ENCODE measurements at regions not wholly inside any gene's neighbourhood (a gene's known extent, or its start where the extent isn't known, plus 50 kb on each side); places are given as distances from the start of the nearest gene placed in this dataset.

- no peaks in the 10 kb centered on the region for H3K4me1 Mint-ChIP-seq
- no peak overlapping the region for H3K4me3 Mint-ChIP-seq
- H3K27me3 Mint-ChIP-seq: no peaks in the 10 kb centered on the region
- CTCF ChIA-PET: no interaction called here
- DNase-seq (no peak), ATAC-seq (no peak)
- POLR2A ChIA-PET: no interaction called here
- H3K36me3 Mint-ChIP-seq (ENCODE audit: low read depth): no peaks in the 10 kb centered on the region
- H3K27ac Mint-ChIP-seq: no peak overlapping the region
- no peaks in the 10 kb centered on the region for H3K9me3 Mint-ChIP-seq (ENCODE audit: low read depth)
- intact Hi-C loops (cut with DNase I, micrococcal nuclease): no loop called here
Measured at GRCh38 chrX:97705936-97706335, 822.2 kb downstream of the RPA4 start.

GRCh38 chrX:97714072-97714471, 830.4 kb downstream of the RPA4 start:
- H3K36me3 Mint-ChIP-seq (ENCODE audit: low read depth): no peaks in the 10 kb centered on the region
- DNase-seq (no peak), ATAC-seq (no peak)
- H3K4me3 Mint-ChIP-seq: no peak overlapping the region
- no peaks in the 10 kb centered on the region for H3K9me3 Mint-ChIP-seq (ENCODE audit: low read depth)
- H3K27me3 Mint-ChIP-seq: no peaks in the 10 kb centered on the region
- H3K27ac Mint-ChIP-seq: no peak overlapping the region
- no peaks in the 10 kb centered on the region for H3K4me1 Mint-ChIP-seq
- intact Hi-C loops (cut with DNase I, micrococcal nuclease): no loop called here
- CTCF ChIA-PET: interaction anchor here (0.6 kb wide), 1 partner anchor 901 kb away, joined by 4 read pairs; no protein-coding TSS in a partner anchor
- POLR2A ChIA-PET: no interaction called here

GRCh38 chrX:97728215-97728614, 844.5 kb downstream of the RPA4 start:
- no peak for ATAC-seq
- H3K27me3 Mint-ChIP-seq: peaks cover 6% of the 10 kb centered on the region
- H3K4me1 Mint-ChIP-seq: no peaks in the 10 kb centered on the region
- POLR2A ChIA-PET: no interaction called here
- no peaks in the 10 kb centered on the region for H3K9me3 Mint-ChIP-seq (ENCODE audit: low read depth)
- CTCF ChIA-PET: no interaction called here
- intact Hi-C loops (cut with DNase I, micrococcal nuclease): no loop called here
- H3K4me3 Mint-ChIP-seq: no peak overlapping the region
- no peak for DNase-seq
- no peak overlapping the region for H3K27ac Mint-ChIP-seq
- no peaks in the 10 kb centered on the region for H3K36me3 Mint-ChIP-seq (ENCODE audit: low read depth)

GRCh38 chrX:97740044-97740443, 856.3 kb downstream of the RPA4 start:
- CTCF ChIA-PET: no interaction called here
- H3K9me3 Mint-ChIP-seq (ENCODE audit: low read depth): no peaks in the 10 kb centered on the region

DNA sequence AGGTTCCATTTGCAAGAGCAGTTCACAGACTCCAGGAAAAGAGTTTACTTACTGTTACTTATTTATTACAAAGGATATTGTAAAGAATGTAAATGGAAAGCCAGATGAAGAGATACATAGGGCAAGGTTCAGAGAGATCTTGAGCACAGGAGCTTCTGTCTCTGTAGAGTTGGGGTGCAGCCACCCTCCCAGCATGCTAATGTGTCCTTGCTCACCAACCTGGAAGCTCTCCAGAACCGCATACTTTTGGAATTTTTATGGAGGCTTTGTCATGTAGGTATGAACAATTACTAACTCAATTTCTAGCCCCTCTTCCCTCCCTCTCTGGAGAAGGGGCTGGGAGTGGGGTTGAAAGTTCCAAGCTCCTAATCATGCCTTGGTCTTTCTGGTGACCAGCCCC, 857.2 kb downstream of the RPA4 start:
- Mint-ChIP-seq H3K4me3 (no peak overlapping the region), H3K9me3 (ENCODE audit: low read depth) (no peaks in the 10 kb centered on the region), H3K27ac (no peak overlapping the region), H3K27me3 (peaks cover 2% of the 10 kb centered on the region), H3K36me3 (ENCODE audit: low read depth) (no peaks in the 10 kb centered on the region), H3K4me1 (no peaks in the 10 kb centered on the region)
- intact Hi-C loops (cut with DNase I, micrococcal nuclease): loop anchor here in 1 of 2 experiments (10.0 kb wide), 1 partner anchor 966 kb away; no protein-coding TSS in a partner anchor
- ChIA-PET POLR2A (no interaction called here), CTCF (no interaction called here)
- DNase-seq (no peak), ATAC-seq (no peak)

More at GRCh38 chrX:97740044-97740443, 856.3 kb downstream of the RPA4 start:
- Mint-ChIP-seq H3K27ac (no peak overlapping the region), H3K36me3 (ENCODE audit: low read depth) (no peaks in the 10 kb centered on the region), H3K27me3 (peaks cover 2% of the 10 kb centered on the region), H3K4me3 (no peak overlapping the region), H3K4me1 (no peaks in the 10 kb centered on the region)
- intact Hi-C loops (cut with DNase I, micrococcal nuclease): loop anchor here in 1 of 2 experiments (10.0 kb wide), 1 partner anchor 965 kb away; no protein-coding TSS in a partner anchor
- no peak for ATAC-seq
- POLR2A ChIA-PET: no interaction called here
- no peak for DNase-seq

DNA sequence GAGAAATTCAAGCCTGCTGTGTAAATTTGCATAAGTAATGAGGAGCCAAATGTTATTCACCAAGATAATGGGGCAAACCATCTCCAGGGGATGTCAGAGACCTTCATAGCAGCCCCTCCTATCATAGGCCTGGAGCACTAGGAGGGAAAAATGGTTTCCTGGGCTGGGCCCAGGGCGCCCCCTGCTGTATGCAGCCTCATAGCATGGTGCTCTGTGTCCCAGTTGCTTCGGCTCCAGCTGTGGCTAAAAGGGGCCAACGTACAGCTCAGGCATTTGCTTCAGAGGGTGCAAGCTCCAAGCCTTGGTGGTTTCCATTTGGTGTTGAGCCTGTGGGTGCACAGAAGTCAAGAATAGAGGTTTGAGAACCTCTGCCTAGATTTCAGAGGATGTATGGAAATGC, 859.3 kb downstream of the RPA4 start:
- no peaks in the 10 kb centered on the region for H3K4me1 Mint-ChIP-seq
- H3K4me3 Mint-ChIP-seq: no peak overlapping the region
- intact Hi-C loops (cut with DNase I, micrococcal nuclease): loop anchor here in 1 of 2 experiments (10.0 kb wide), 1 partner anchor 968 kb away; no protein-coding TSS in a partner anchor

GRCh38 chrX:97747346-97747745, 863.6 kb downstream of the RPA4 start:
- POLR2A ChIA-PET: no interaction called here
- no peak for ATAC-seq
- no peaks in the 10 kb centered on the region for H3K36me3 Mint-ChIP-seq (ENCODE audit: low read depth)
- H3K27ac Mint-ChIP-seq: no peak overlapping the region
- intact Hi-C loops (cut with DNase I, micrococcal nuclease): loop anchor here in 1 of 2 experiments (10.0 kb wide), 1 partner anchor 973 kb away; no protein-coding TSS in a partner anchor
- no peaks in the 10 kb centered on the region for H3K27me3 Mint-ChIP-seq
- CTCF ChIA-PET: no interaction called here
- DNase-seq: no peak
- no peak overlapping the region for H3K4me3 Mint-ChIP-seq
- H3K9me3 Mint-ChIP-seq (ENCODE audit: low read depth): no peaks in the 10 kb centered on the region
- no peaks in the 10 kb centered on the region for H3K4me1 Mint-ChIP-seq

More for the DNA sequence above, 859.3 kb downstream of the RPA4 start:
- ATAC-seq (no peak), DNase-seq (peak; percentile 48)
- ChIA-PET CTCF (no interaction called here), POLR2A (no interaction called here)
- Mint-ChIP-seq H3K27me3 (peaks cover 2% of the 10 kb centered on the region), H3K9me3 (ENCODE audit: low read depth) (no peaks in the 10 kb centered on the region), H3K27ac (no peak overlapping the region), H3K36me3 (ENCODE audit: low read depth) (no peaks in the 10 kb centered on the region)

GRCh38 chrX:97751016-97751415, 867.3 kb downstream of the RPA4 start:
- intact Hi-C loops (cut with DNase I, micrococcal nuclease): no loop called here

DNA sequence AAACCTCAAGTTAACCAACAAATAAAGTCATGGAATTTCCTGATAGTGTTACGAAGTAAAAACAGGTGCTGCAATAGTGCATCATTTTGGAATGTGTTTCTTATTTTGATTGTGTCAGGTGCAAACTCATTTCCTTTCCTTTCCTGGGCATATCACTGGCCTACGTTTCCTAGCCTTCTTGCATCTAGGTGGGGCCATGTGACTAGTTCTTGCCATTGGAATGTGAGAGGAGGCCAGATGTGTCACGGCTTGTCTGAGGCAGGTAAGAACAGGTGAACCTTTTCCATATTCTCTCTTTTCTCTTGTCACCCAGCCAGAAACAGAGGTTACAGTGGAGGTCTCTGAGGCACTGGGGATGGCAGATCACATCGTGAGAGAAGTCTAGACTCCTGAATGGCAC, 868.0 kb downstream of the RPA4 start:
- Mint-ChIP-seq H3K4me1 (no peaks in the 10 kb centered on the region), H3K36me3 (ENCODE audit: low read depth) (no peaks in the 10 kb centered on the region), H3K4me3 (no peak overlapping the region), H3K27me3 (no peaks in the 10 kb centered on the region), H3K9me3 (ENCODE audit: low read depth) (no peaks in the 10 kb centered on the region), H3K27ac (no peak overlapping the region)
- ATAC-seq (no peak), DNase-seq (no peak)
- ChIA-PET POLR2A (no interaction called here), CTCF (no interaction called here)
- intact Hi-C loops (cut with DNase I, micrococcal nuclease): no loop called here

More at GRCh38 chrX:97751016-97751415, 867.3 kb downstream of the RPA4 start:
- Mint-ChIP-seq H3K9me3 (ENCODE audit: low read depth) (no peaks in the 10 kb centered on the region), H3K27ac (no peak overlapping the region), H3K4me3 (no peak overlapping the region), H3K27me3 (no peaks in the 10 kb centered on the region), H3K4me1 (no peaks in the 10 kb centered on the region), H3K36me3 (ENCODE audit: low read depth) (no peaks in the 10 kb centered on the region)
- no peak for DNase-seq
- CTCF ChIA-PET: no interaction called here
- no peak for ATAC-seq
- POLR2A ChIA-PET: no interaction called here

DNA sequence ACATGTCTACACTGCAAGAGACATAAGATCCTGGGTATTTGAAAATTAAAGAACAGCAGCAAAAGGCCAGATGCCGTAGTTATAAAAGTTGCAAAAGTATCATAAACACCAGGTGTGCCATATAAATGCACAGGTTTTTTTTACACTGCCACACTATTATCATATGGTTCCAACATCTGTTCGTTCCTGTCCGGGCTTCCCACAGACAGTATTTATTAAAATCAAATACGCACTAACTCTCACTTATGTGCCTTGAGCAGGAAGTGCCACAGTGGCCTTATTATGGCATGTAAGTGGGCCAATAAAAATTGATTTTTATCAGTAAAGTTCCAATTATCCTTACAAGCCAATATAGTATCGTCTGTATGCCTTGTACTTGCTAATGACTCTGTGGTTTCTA, 873.2 kb downstream of the RPA4 start:
- Mint-ChIP-seq H3K36me3 (ENCODE audit: low read depth) (no peaks in the 10 kb centered on the region), H3K27me3 (no peaks in the 10 kb centered on the region), H3K27ac (no peak overlapping the region), H3K9me3 (ENCODE audit: low read depth) (no peaks in the 10 kb centered on the region), H3K4me3 (no peak overlapping the region), H3K4me1 (no peaks in the 10 kb centered on the region)
- ATAC-seq: no peak
- CTCF ChIA-PET: no interaction called here
- intact Hi-C loops (cut with DNase I, micrococcal nuclease): no loop called here
- DNase-seq: no peak
- POLR2A ChIA-PET: no interaction called here

DNA sequence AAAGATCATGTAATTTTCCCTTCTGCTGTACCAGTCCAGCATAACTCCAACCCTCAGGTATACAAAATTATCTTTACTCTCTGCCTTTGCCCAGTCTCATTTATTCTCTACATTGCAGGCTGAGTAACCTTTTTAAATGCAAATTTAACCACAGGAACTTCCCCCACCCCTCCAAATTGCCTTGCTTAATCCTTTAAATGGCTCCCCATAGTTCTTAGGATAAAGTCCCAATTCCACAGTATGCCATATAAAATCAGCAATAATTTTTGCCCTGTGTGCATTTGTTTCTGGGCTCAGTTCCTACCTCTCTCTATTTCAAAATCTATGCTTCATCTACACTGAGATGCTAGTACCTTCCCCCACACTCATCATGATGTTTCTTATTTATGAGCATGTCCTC, 879.7 kb downstream of the RPA4 start:
- Mint-ChIP-seq H3K27me3 (no peaks in the 10 kb centered on the region), H3K36me3 (ENCODE audit: low read depth) (no peaks in the 10 kb centered on the region), H3K27ac (no peak overlapping the region), H3K4me3 (no peak overlapping the region), H3K4me1 (no peaks in the 10 kb centered on the region), H3K9me3 (ENCODE audit: low read depth) (no peaks in the 10 kb centered on the region)
- intact Hi-C loops (cut with DNase I, micrococcal nuclease): no loop called here
- ATAC-seq: no peak
- ChIA-PET CTCF (no interaction called here), POLR2A (no interaction called here)
- DNase-seq: no peak

GRCh38 chrX:97763981-97764380, 880.3 kb downstream of the RPA4 start:
- Mint-ChIP-seq H3K27me3 (no peaks in the 10 kb centered on the region), H3K27ac (no peak overlapping the region), H3K36me3 (ENCODE audit: low read depth) (no peaks in the 10 kb centered on the region), H3K4me1 (no peaks in the 10 kb centered on the region), H3K9me3 (ENCODE audit: low read depth) (no peaks in the 10 kb centered on the region), H3K4me3 (no peak overlapping the region)
- ChIA-PET CTCF (no interaction called here), POLR2A (no interaction called here)
- no peak for DNase-seq
- intact Hi-C loops (cut with DNase I, micrococcal nuclease): no loop called here
- no peak for ATAC-seq

DNA sequence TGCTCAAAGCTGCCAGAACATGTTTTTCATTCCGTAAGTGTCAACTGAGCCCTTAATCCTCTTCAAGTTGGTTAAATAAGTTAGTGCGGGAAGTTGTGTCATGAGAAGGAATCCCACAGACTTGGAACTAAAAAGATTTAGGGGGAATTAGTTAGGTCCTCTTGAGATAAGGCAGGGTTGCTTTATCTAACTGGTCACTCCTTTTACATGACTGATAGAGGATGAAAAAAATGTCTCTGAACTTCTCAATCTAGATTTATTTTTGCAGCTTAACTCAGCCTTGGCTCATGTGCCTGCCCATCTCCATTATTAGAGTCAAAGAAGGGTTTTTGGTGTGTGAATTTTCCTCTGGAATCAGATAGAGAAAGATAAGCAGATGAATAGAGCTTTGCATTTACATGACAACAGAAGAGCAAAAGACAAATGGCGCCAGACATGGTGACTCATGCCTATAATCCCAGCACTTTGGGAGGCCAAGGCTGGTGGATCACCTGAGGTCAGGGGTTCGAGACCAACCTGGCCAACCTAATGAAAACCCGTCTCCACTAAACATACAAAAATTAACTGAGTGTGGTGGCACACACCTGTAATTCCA, 882.9 kb downstream of the RPA4 start:
- H3K9me3 Mint-ChIP-seq (ENCODE audit: low read depth): no peaks in the 10 kb centered on the region
- intact Hi-C loops (cut with DNase I, micrococcal nuclease): no loop called here
- no peaks in the 10 kb centered on the region for H3K27me3 Mint-ChIP-seq
- POLR2A ChIA-PET: no interaction called here
- CTCF ChIA-PET: no interaction called here
- no peak for ATAC-seq
- H3K4me3 Mint-ChIP-seq: no peak overlapping the region
- DNase-seq: no peak
- no peaks in the 10 kb centered on the region for H3K36me3 Mint-ChIP-seq (ENCODE audit: low read depth)
- H3K4me1 Mint-ChIP-seq: no peaks in the 10 kb centered on the region
- H3K27ac Mint-ChIP-seq: no peak overlapping the region

Data from activated CD4-positive, alpha-beta T cell treated with anti-CD3 and anti-CD28 coated beads for 36 hours (primary cell).